Lung (tissue), 11 donors: ENCODE measurements at regions not wholly inside any gene's neighbourhood (a gene's known extent, or its start where the extent isn't known, plus 50 kb on each side); places are given as distances from the start of the nearest gene placed in this dataset.

ENCODE experiments used
- ATAC-seq: fragments of 200-7000 bp; cut with Tn5 transposase; one replicate; pipeline ENCODE4 v1.9.1; 2020; ENCODE audit warnings: moderate number of reproducible peaks; ENCODE audit not compliant: insufficient read depth, low FRiP score
- DNase-seq, 3 donors: peaks; one replicate each; pipeline ENCODE4 v3.0.0-alpha.2; 2013 to 2017
- H3K27ac ChIP-seq, 2 donors: one replicate each; pipeline ENCODE4 v1.5.1; 2013; ENCODE audit warnings: mild to moderate bottlenecking in 2 of 2, moderate library complexity in 2 of 2, control low read depth in 1 of 2, inconsistent platforms in 1 of 2, low read depth in 1 of 2, low read length in 1 of 2
- H3K27me3 ChIP-seq, 3 donors: one replicate each; pipeline ENCODE4 v1.5.1; 2013; ENCODE audit warnings: low read length in 2 of 3; ENCODE audit not compliant: control insufficient read depth in 3 of 3, insufficient read depth in 3 of 3
- H3K36me3 ChIP-seq, 4 donors: one replicate each; pipeline ENCODE4 v1.5.1; 2013; ENCODE audit warnings: low read length in 4 of 4, mild to moderate bottlenecking in 1 of 4, moderate library complexity in 1 of 4; ENCODE audit not compliant: control insufficient read depth in 4 of 4, insufficient read depth in 4 of 4
- H3K4me1 ChIP-seq, 5 donors: one replicate each; pipeline ENCODE4 v1.5.1; 2013; ENCODE audit warnings: low read length in 5 of 5, mild to moderate bottlenecking in 2 of 5, moderate library complexity in 1 of 5; ENCODE audit not compliant: control insufficient read depth in 5 of 5, insufficient read depth in 5 of 5
- H3K4me3 ChIP-seq: one replicate; pipeline ENCODE4 v1.5.1; 2013; ENCODE audit warnings: mild to moderate bottlenecking, control low read depth, moderate library complexity
- H3K9ac ChIP-seq, 2 donors: one replicate each; pipeline ENCODE4 v1.5.1; 2013; ENCODE audit warnings: low read length in 2 of 2, control low read depth in 1 of 2; ENCODE audit not compliant: insufficient read depth in 1 of 2
- H3K9me3 ChIP-seq, 4 donors: one replicate each; pipeline ENCODE4 v1.5.1; 2013; ENCODE audit warnings: low read length in 3 of 4, mild to moderate bottlenecking in 1 of 4, moderate library complexity in 1 of 4; ENCODE audit not compliant: control insufficient read depth in 4 of 4, insufficient read depth in 3 of 4
- WGBS, 2 donors: extraction: QIAGEN DNeasy Blood & Tissue Kit; methylation state at CpG; one replicate each; pipeline ENCODE4 v1.1.7; 2013; 5-methylcytosine and 5-hydroxymethylcytosine counted together
- TF ChIP-seq, protein P1 (sequence below): IDR thresholded peaks from 2 replicates; pipeline ENCODE4 v1.5.1; 2012; ENCODE audit warnings: mild to moderate bottlenecking; ENCODE audit errors: control extremely low read depth, extremely low read depth
- donor health status: control.
- donor health status: control.
- donor health status: Bipolar disorder and iron deficiency.
- donor health status: healthy.
- donor health status: DM: yes; HTN: yes; CAD: no.

DNA sequence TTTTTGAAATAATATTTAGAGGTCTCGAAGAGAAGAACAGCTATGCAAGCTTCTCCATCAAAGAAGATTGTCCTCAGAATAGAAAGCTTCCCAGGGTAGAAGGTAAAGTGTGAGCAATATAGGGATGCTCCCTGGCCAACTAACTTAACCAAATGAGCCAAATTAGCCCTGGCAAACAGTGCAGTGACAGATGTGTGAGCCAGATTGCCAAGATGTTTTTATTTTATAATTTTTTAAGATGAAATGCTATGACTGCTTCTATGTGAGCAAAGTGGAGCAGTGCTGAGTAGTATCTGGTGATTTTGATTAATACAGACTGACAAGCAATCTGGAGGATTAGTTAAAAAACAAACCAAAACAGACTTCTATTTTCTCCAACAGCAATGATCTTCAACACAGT, 202.1 kb downstream of the NOVA1 start:
- DNase-seq (no peak), ATAC-seq (no peak)
- TF ChIP-seq, protein P1, sequence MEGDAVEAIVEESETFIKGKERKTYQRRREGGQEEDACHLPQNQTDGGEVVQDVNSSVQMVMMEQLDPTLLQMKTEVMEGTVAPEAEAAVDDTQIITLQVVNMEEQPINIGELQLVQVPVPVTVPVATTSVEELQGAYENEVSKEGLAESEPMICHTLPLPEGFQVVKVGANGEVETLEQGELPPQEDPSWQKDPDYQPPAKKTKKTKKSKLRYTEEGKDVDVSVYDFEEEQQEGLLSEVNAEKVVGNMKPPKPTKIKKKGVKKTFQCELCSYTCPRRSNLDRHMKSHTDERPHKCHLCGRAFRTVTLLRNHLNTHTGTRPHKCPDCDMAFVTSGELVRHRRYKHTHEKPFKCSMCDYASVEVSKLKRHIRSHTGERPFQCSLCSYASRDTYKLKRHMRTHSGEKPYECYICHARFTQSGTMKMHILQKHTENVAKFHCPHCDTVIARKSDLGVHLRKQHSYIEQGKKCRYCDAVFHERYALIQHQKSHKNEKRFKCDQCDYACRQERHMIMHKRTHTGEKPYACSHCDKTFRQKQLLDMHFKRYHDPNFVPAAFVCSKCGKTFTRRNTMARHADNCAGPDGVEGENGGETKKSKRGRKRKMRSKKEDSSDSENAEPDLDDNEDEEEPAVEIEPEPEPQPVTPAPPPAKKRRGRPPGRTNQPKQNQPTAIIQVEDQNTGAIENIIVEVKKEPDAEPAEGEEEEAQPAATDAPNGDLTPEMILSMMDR: no peak
- no peak overlapping the region for H3K27ac ChIP-seq
- 55 to 57% methylated on average over 1 of the region's 1 CpG for WGBS, 2 donors
- H3K9me3 ChIP-seq: no peaks in the 10 kb centered on the region
- no peak overlapping the region for H3K9ac ChIP-seq
- peaks cover 0 to 18% (median 5%) of the 10 kb centered on the region in 5 donors for H3K4me1 ChIP-seq
- H3K27me3 ChIP-seq: no peaks in the 10 kb centered on the region
- no peaks in the 10 kb centered on the region for H3K36me3 ChIP-seq
- no peak overlapping the region for H3K4me3 ChIP-seq

DNA sequence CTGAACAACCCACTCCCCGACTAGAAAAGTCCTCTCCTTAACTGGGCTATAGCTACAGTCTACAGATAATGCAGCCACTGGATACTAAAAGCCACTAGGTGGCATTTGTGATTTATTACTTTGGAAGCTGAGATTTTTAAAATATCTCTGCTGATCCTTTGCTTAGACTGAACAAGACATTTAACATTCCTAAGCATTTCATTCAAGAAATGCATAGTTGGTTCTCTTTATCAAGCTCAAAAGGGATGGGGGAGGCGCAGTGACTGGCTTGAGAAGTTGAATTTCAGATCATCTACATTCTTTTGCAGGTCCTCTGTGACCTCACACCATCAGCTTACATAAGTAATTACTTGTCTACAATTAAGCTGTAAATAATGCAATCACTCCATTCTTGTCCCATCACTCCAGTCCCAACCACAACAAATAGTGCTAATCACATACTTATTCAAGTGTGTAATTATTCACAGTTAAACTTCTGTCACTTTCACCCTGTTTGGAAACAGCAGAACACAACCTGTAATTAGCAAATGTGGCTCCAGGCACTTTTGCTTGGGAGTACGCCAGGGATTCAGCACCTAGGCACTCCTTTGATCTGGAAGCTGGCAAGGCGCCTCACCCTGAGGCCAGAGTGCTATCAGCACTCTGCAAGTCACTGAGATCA, 203.6 kb downstream of the NOVA1 start:
- Histone ChIP-seq H3K27me3 (no peaks in the 10 kb centered on the region), H3K27ac (no peak overlapping the region), H3K9ac (no peak overlapping the region), H3K9me3 (no peaks in the 10 kb centered on the region), H3K4me3 (no peak overlapping the region), H3K36me3 (no peaks in the 10 kb centered on the region), H3K4me1 (peaks cover 0 to 18% (median 5%) of the 10 kb centered on the region in 5 donors)
- ATAC-seq (no peak), DNase-seq (peak in 2 of 3 donors; percentile 58 to 60)
- 35 to 44% methylated on average over 4 of the region's 4 CpGs for WGBS, 2 donors
- TF ChIP-seq, protein P1: no peak

DNA sequence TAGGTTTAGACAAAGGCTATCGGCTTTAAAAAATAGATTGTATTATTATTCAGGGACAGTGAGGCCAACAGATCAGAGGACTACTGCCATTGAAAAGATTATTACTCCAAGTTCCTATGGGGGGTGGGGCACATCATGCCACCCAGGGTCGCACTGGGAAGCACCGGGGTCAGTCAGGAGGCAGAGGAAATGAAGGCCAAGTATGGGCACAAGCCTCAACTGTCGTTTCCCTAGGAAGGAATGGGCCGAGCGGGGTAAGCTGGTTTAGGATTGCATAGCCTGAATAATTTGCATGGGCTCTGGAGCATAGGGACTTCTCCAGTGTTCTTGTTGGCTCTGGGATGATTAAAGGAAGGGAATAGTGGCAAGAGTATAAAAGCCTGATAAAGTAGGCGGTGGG, 205.3 kb downstream of the NOVA1 start:
- no peak for DNase-seq
- no peaks in the 10 kb centered on the region for H3K9me3 ChIP-seq
- H3K4me1 ChIP-seq: peaks cover 0 to 18% (median 5%) of the 10 kb centered on the region in 5 donors
- H3K27ac ChIP-seq: no peak overlapping the region
- no peaks in the 10 kb centered on the region for H3K36me3 ChIP-seq
- no peak for ATAC-seq
- H3K9ac ChIP-seq: no peak overlapping the region
- H3K4me3 ChIP-seq: no peak overlapping the region
- whole genome bisulfite sequencing, 2 donors: 64 to 66% methylated on average over 7 of the region's 7 CpGs
- no peaks in the 10 kb centered on the region for H3K27me3 ChIP-seq
- TF ChIP-seq, protein P1: no peak
